ENCODE measurements at regions not wholly inside any gene's neighbourhood (a gene's known extent, or its start where the extent isn't known, plus 50 kb on each side); places are given as distances from the start of the nearest gene placed in this dataset.

GRCh38 chr15:79195239-79195638 lies 87.3 kb upstream of the ANKRD34C start:
- Mint-ChIP-seq H3K27me3 (ENCODE audit: insufficient read depth, unreplicated experiment) (peaks cover 24% of the 10 kb centered on the region), H3K9me3 (ENCODE audit: unreplicated experiment) (no peaks in the 10 kb centered on the region), H3K27ac (ENCODE audit: low read depth, unreplicated experiment) (no peak overlapping the region), H3K4me1 (ENCODE audit: insufficient read depth, unreplicated experiment) (no peaks in the 10 kb centered on the region), H3K4me3 (ENCODE audit: unreplicated experiment) (no peak overlapping the region), H3K36me3 (ENCODE audit: insufficient read depth, unreplicated experiment) (no peaks in the 10 kb centered on the region)
- intact Hi-C loops (cut with micrococcal nuclease) = no loop called here
- CTCF ChIA-PET = interaction anchor here (0.6 to 1.4 kb wide), 3 partner anchors 10 to 163 kb away, joined by 3 to 4 read pairs (median 3); no protein-coding TSS in a partner anchor
- POLR2A ChIA-PET = no interaction called here
- TF ChIP-seq CTCF (IDR thresholded peaks at IDR 0.05; ENCODE audit: unreplicated experiment) = no peak
- no peak for DNase-seq (ENCODE audit: unreplicated experiment)
- no TSS peak for BruUV-seq (replicated peaks)

- BruUV-seq (replicated peaks) = no TSS peak
Observed at GRCh38 chr15:79194386-79194785, 88.1 kb upstream of the ANKRD34C start.

GRCh38 chr15:79193549-79193948 lies 89.0 kb upstream of the ANKRD34C start:
- Mint-ChIP-seq H3K9me3 (ENCODE audit: unreplicated experiment) (no peaks in the 10 kb centered on the region), H3K27ac (ENCODE audit: low read depth, unreplicated experiment) (no peak overlapping the region), H3K36me3 (ENCODE audit: insufficient read depth, unreplicated experiment) (no peaks in the 10 kb centered on the region), H3K4me1 (ENCODE audit: insufficient read depth, unreplicated experiment) (no peaks in the 10 kb centered on the region), H3K4me3 (ENCODE audit: unreplicated experiment) (no peak overlapping the region), H3K27me3 (ENCODE audit: insufficient read depth, unreplicated experiment) (peaks cover 24% of the 10 kb centered on the region)
- TF ChIP-seq CTCF (IDR thresholded peaks at IDR 0.05; ENCODE audit: unreplicated experiment) = no peak
- no TSS peak for BruUV-seq (replicated peaks)
- ChIA-PET POLR2A (interaction anchor here (0.6 to 1.4 kb wide), 2 partner anchors 9 to 1620 kb away, joined by 3 read pairs; no protein-coding TSS in a partner anchor), CTCF (interaction anchor here (0.7 to 2.4 kb wide), 4 partner anchors 8 to 165 kb away, joined by 3 to 22 read pairs (median 4); no protein-coding TSS in a partner anchor)
- DNase-seq (ENCODE audit: unreplicated experiment) = no peak
- intact Hi-C loops (cut with micrococcal nuclease) = no loop called here

More at GRCh38 chr15:79194386-79194785, 88.1 kb upstream of the ANKRD34C start:
- Mint-ChIP-seq H3K27me3 (ENCODE audit: insufficient read depth, unreplicated experiment) (peaks cover 24% of the 10 kb centered on the region), H3K9me3 (ENCODE audit: unreplicated experiment) (no peaks in the 10 kb centered on the region), H3K27ac (ENCODE audit: low read depth, unreplicated experiment) (no peak overlapping the region), H3K4me1 (ENCODE audit: insufficient read depth, unreplicated experiment) (no peaks in the 10 kb centered on the region), H3K36me3 (ENCODE audit: insufficient read depth, unreplicated experiment) (no peaks in the 10 kb centered on the region), H3K4me3 (ENCODE audit: unreplicated experiment) (no peak overlapping the region)
- intact Hi-C loops (cut with micrococcal nuclease) = no loop called here
- no peak for DNase-seq (ENCODE audit: unreplicated experiment)
- CTCF ChIA-PET = interaction anchor here (2.4 kb wide), 1 partner anchor 10 kb away, joined by 22 read pairs; no protein-coding TSS in a partner anchor
- no peak for TF ChIP-seq CTCF (IDR thresholded peaks at IDR 0.05; ENCODE audit: unreplicated experiment)
- POLR2A ChIA-PET = no interaction called here

GRCh38 chr15:79193103-79193502 lies 89.4 kb upstream of the ANKRD34C start:
- Mint-ChIP-seq H3K4me1 (ENCODE audit: insufficient read depth, unreplicated experiment) (no peaks in the 10 kb centered on the region), H3K36me3 (ENCODE audit: insufficient read depth, unreplicated experiment) (no peaks in the 10 kb centered on the region), H3K27me3 (ENCODE audit: insufficient read depth, unreplicated experiment) (peaks cover 24% of the 10 kb centered on the region), H3K4me3 (ENCODE audit: unreplicated experiment) (no peak overlapping the region), H3K9me3 (ENCODE audit: unreplicated experiment) (no peaks in the 10 kb centered on the region), H3K27ac (ENCODE audit: low read depth, unreplicated experiment) (no peak overlapping the region)
- BruUV-seq (replicated peaks) = no TSS peak
- intact Hi-C loops (cut with micrococcal nuclease) = no loop called here
- no peak for DNase-seq (ENCODE audit: unreplicated experiment)
- no peak for TF ChIP-seq CTCF (IDR thresholded peaks at IDR 0.05; ENCODE audit: unreplicated experiment)
- ChIA-PET CTCF (interaction anchor here (0.7 to 2.4 kb wide), 4 partner anchors 9 to 164 kb away, joined by 3 to 22 read pairs (median 4); no protein-coding TSS in a partner anchor), POLR2A (interaction anchor here (0.6 to 1.4 kb wide), 2 partner anchors 9 to 1620 kb away, joined by 3 read pairs; no protein-coding TSS in a partner anchor)
